Prostate gland (tissue), 2 donors: ENCODE measurements at regions not wholly inside any gene's neighbourhood (a gene's known extent, or its start where the extent isn't known, plus 50 kb on each side); places are given as distances from the start of the nearest gene placed in this dataset.

Experiments
- DNase-seq: peaks from one replicate; pipeline ENCODE4 v3.0.0-alpha.2; 2019; ENCODE audit warnings: low spot score
- H3K27ac ChIP-seq, 2 donors: fragments of 200-600 bp; sonication (generic); 2 replicates each; pipeline ENCODE4 v1.5.1; 2017 to 2019
- H3K27me3 ChIP-seq: fragments of 200-600 bp; sonication (generic); replicated peaks from 2 replicates; pipeline ENCODE4 v1.5.1; 2019; ENCODE audit not compliant: insufficient read depth
- H3K36me3 ChIP-seq, 2 donors: fragments of 200-600 bp; sonication (generic); 1 replicate in 1 of 2; 2 replicates in 1 of 2; pipeline versions ENCODE4 v1.5.1 to v1.8.1; 2017 to 2019
- H3K4me1 ChIP-seq: fragments of 200-600 bp; sonication (generic); replicated peaks from 2 replicates; pipeline ENCODE4 v1.5.1; 2019
- H3K4me3 ChIP-seq, 2 donors: fragments of 200-600 bp; sonication (generic); 2 replicates each; pipeline ENCODE4 v1.5.1; 2017 to 2019
- H3K9me3 ChIP-seq: fragments of 200-600 bp; sonication (generic); 2 replicates; pipeline ENCODE4 v1.5.1; 2017
- POLR2A ChIP-seq: fragments of 450-650 bp; IDR thresholded peaks from one replicate; pipeline ENCODE4 v1.6.1; 2016; ENCODE audit warnings: antibody characterized with exemption, mild to moderate bottlenecking
- POLR2AphosphoS5 ChIP-seq: sonication (generic); formaldehyde crosslinking; IDR thresholded peaks from one replicate; pipeline ENCODE4 v1.6.1; 2017; ENCODE audit warnings: antibody characterized with exemption
- WGBS: methylation state at CpG from one replicate; pipeline ENCODE4 v1.1.5; 2018; 5-methylcytosine and 5-hydroxymethylcytosine counted together
- intact Hi-C: fragments of 100-400 bp; cut with DNase I; formaldehyde crosslinking; loops from one replicate; pipeline ENCODE4 v1.14.2; 2022
- TF ChIP-seq, protein P1 (sequence below), 4 experiments: fragments of 200-600 bp in 2 of 4; fragments of 450-650 bp in 2 of 4; sonication (generic) in 2 of 4; IDR thresholded peaks; 1 replicate in 3 of 4; 2 replicates in 1 of 4; pipeline ENCODE4 v1.5.1; 2016 to 2019; ENCODE audit warnings: antibody characterized with exemption in 4 of 4, mild to moderate bottlenecking in 2 of 4, moderate library complexity in 2 of 4

- Histone ChIP-seq H3K27ac (no peak overlapping the region), H3K9me3 (no peaks in the 10 kb centered on the region), H3K4me3 (no peak overlapping the region), H3K27me3 (no peaks in the 10 kb centered on the region), H3K4me1 (no peaks in the 10 kb centered on the region), H3K36me3 (no peaks in the 10 kb centered on the region)
- DNase-seq: no peak
- TF ChIP-seq, protein P1, sequence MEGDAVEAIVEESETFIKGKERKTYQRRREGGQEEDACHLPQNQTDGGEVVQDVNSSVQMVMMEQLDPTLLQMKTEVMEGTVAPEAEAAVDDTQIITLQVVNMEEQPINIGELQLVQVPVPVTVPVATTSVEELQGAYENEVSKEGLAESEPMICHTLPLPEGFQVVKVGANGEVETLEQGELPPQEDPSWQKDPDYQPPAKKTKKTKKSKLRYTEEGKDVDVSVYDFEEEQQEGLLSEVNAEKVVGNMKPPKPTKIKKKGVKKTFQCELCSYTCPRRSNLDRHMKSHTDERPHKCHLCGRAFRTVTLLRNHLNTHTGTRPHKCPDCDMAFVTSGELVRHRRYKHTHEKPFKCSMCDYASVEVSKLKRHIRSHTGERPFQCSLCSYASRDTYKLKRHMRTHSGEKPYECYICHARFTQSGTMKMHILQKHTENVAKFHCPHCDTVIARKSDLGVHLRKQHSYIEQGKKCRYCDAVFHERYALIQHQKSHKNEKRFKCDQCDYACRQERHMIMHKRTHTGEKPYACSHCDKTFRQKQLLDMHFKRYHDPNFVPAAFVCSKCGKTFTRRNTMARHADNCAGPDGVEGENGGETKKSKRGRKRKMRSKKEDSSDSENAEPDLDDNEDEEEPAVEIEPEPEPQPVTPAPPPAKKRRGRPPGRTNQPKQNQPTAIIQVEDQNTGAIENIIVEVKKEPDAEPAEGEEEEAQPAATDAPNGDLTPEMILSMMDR (IDR thresholded peaks at IDR 0.05): no peak
- TF ChIP-seq POLR2A: no peak
- TF ChIP-seq POLR2AphosphoS5: no peak
- WGBS: 14% methylated on average over 2 of the region's 2 CpGs
- intact Hi-C loops: no loop called here
Measured at GRCh38 chr5:60529001-60529400, 171.0 kb downstream of the DEPDC1B start.

- DNase-seq: no peak
- Histone ChIP-seq H3K27ac (no peak overlapping the region), H3K27me3 (no peaks in the 10 kb centered on the region), H3K36me3 (no peaks in the 10 kb centered on the region), H3K9me3 (no peaks in the 10 kb centered on the region), H3K4me3 (no peak overlapping the region), H3K4me1 (no peaks in the 10 kb centered on the region)
- 79% methylated on average over 5 of the region's 5 CpGs for WGBS
- intact Hi-C loops: no loop called here
- no peak for TF ChIP-seq POLR2A
- TF ChIP-seq POLR2AphosphoS5: no peak
- TF ChIP-seq, protein P1 (IDR thresholded peaks at IDR 0.05): no peak
Measured at GRCh38 chr5:60527072-60527471, 172.9 kb downstream of the DEPDC1B start.

GRCh38 chr5:60526336-60526875, 173.6 kb downstream of the DEPDC1B start:
- no peak for DNase-seq
- H3K4me1 ChIP-seq: no peaks in the 10 kb centered on the region
- no peak for TF ChIP-seq POLR2A
- no peak for TF ChIP-seq POLR2AphosphoS5
- TF ChIP-seq, protein P1 (IDR thresholded peaks at IDR 0.05): no peak
- no peaks in the 10 kb centered on the region for H3K9me3 ChIP-seq
- WGBS: 76% methylated on average over 8 of the region's 8 CpGs
- intact Hi-C loops: no loop called here
- no peaks in the 10 kb centered on the region for H3K27me3 ChIP-seq
- no peaks in the 10 kb centered on the region for H3K36me3 ChIP-seq
- H3K27ac ChIP-seq: no peak overlapping the region
- H3K4me3 ChIP-seq: no peak overlapping the region

DNA sequence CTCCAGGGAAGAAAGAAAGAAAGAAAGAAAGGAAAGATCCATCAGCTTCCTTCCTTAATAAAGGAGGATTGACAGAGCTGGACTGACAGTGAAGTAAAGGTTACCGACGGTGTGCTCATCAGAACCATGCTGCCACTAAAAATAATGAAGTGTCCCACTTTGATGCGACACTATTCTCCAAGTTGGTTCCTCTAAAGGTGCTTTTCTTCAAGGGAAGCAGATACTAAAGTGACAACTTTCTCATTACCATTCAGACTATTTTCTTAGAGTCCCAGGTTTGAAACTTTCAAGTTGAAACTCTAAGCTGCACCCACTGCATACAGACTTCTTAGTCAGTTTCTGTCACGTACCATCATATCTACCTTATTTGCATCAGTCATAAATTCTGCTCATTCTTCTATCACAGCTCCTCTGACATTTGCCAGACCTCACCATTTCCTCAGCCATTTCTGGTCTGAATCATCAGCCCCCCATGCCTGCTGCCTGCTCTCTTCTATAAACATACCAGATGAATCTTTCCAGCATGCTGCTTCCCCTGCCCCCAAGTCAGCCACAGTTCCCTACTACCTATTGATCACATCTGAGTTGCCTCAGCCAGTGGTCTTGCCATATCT, 177.6 kb downstream of the DEPDC1B start:
- DNase-seq: no peak
- no peaks in the 10 kb centered on the region for H3K36me3 ChIP-seq
- TF ChIP-seq POLR2A (no peak), POLR2AphosphoS5 (no peak)
- TF ChIP-seq, protein P1 (IDR thresholded peaks at IDR 0.05): no peak
- intact Hi-C loops: no loop called here
- H3K4me3 ChIP-seq: no peak overlapping the region
- H3K27ac ChIP-seq: no peak overlapping the region
- no peaks in the 10 kb centered on the region for H3K27me3 ChIP-seq
- H3K9me3 ChIP-seq: no peaks in the 10 kb centered on the region
- 85% methylated on average over 4 of the region's 4 CpGs for WGBS
- H3K4me1 ChIP-seq: peaks cover 4% of the 10 kb centered on the region
